ENCODE measurements at regions not wholly inside any gene's neighbourhood (a gene's known extent, or its start where the extent isn't known, plus 50 kb on each side); places are given as distances from the start of the nearest gene placed in this dataset.

GRCh38 chr18:67608191-67608590 is 91.7 kb upstream of the DSEL start:
- TF ChIP-seq, protein P1, sequence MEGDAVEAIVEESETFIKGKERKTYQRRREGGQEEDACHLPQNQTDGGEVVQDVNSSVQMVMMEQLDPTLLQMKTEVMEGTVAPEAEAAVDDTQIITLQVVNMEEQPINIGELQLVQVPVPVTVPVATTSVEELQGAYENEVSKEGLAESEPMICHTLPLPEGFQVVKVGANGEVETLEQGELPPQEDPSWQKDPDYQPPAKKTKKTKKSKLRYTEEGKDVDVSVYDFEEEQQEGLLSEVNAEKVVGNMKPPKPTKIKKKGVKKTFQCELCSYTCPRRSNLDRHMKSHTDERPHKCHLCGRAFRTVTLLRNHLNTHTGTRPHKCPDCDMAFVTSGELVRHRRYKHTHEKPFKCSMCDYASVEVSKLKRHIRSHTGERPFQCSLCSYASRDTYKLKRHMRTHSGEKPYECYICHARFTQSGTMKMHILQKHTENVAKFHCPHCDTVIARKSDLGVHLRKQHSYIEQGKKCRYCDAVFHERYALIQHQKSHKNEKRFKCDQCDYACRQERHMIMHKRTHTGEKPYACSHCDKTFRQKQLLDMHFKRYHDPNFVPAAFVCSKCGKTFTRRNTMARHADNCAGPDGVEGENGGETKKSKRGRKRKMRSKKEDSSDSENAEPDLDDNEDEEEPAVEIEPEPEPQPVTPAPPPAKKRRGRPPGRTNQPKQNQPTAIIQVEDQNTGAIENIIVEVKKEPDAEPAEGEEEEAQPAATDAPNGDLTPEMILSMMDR (IDR thresholded peaks at IDR 0.05), result no peak
- no peak for TF ChIP-seq TCF7L2 (IDR thresholded peaks at IDR 0.05; ENCODE audit: low read depth, low read length)
